C4-2B (cell line): ENCODE measurements at regions not wholly inside any gene's neighbourhood (a gene's known extent, or its start where the extent isn't known, plus 50 kb on each side); places are given as distances from the start of the nearest gene placed in this dataset.

Experiments used
- ZFX ChIP-seq: fragments of 450-650 bp; IDR thresholded peaks from 2 replicates; pipeline ENCODE4 v1.6.1; 2017
- TF ChIP-seq, protein P1 (sequence below): fragments of 450-650 bp; conservative IDR thresholded peaks from 2 replicates; pipeline ENCODE4 v1.5.1; 2017; ENCODE audit warnings: mild to moderate bottlenecking

DNA sequence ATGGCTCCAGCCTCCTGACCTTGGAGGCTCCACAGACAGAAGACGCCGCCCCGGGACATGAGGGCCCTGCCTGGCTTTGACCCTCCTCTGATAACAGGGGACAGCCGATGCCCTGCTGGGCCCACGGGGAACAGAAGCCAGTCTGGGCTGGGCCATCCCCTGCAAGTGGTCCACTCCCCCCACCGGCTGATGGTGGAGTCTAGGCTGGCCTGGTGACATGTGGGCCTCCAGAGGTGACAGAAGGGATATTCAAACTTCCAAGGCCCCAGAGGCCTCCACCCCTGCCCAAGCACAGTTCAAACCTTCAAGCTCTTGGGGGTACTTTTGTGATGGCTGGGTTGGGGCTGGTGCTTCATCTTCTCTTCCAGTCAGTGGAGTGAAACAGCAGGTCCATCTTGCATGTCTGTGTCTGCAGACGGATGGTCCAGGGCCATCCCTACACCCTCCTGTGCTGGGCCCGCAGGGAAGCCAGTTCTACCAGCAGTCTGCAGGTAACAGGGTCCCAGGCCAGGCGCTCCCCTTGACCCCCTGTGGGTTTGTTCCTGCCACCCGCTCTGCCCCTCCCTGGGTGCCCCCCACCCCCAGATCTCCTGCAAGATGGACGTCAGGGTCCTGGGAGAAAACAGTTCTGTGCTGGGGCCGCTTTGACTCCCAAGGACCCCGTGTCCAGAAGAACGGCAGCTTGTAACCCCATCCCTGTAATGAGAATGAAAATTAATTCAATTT lies 929.9 kb downstream of the BRD1 start:
- TF ChIP-seq, protein P1, sequence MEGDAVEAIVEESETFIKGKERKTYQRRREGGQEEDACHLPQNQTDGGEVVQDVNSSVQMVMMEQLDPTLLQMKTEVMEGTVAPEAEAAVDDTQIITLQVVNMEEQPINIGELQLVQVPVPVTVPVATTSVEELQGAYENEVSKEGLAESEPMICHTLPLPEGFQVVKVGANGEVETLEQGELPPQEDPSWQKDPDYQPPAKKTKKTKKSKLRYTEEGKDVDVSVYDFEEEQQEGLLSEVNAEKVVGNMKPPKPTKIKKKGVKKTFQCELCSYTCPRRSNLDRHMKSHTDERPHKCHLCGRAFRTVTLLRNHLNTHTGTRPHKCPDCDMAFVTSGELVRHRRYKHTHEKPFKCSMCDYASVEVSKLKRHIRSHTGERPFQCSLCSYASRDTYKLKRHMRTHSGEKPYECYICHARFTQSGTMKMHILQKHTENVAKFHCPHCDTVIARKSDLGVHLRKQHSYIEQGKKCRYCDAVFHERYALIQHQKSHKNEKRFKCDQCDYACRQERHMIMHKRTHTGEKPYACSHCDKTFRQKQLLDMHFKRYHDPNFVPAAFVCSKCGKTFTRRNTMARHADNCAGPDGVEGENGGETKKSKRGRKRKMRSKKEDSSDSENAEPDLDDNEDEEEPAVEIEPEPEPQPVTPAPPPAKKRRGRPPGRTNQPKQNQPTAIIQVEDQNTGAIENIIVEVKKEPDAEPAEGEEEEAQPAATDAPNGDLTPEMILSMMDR, result no peak
- TF ChIP-seq ZFX, result no peak
